Stimulated activated CD8-positive, alpha-beta memory T cell treated with anti-CD3 and anti-CD28 coated beads, Interleukin-15, amount 100 ng/mL, for 24 hours (primary cell): ENCODE measurements at regions not wholly inside any gene's neighbourhood (a gene's known extent, or its start where the extent isn't known, plus 50 kb on each side); places are given as distances from the start of the nearest gene placed in this dataset.
"Not testable (repeated sequence)": the region's sequence is repeated elsewhere in the genome, so short reads cannot be mapped to it uniquely, and the experiment has no call there.

Experiments
- DNase-seq: peaks from one replicate; pipeline ENCODE4 v3.0.0-alpha.2; 2020; ENCODE audit warnings: low read depth

DNA sequence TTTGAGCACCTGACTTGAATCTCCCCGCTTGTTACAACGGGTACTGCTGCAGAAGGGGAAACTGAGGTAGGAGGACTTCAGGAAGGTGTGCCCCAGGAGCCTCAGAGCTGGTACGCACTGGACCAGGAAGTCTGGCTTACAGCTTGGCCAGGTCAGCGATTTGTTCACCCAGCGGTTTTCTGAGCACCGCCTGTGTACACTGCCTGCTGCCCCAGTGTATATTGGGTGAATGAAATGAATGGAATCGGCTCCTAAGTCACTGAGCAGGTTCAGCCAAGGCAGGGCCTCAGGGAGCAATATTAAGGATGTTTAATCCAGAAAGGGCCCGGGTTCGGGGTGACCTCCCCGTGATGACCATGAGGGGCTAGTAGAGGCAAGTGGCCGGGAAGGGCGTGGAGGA lies 164.0 kb upstream of the CIBAR2 start:
- no peak for DNase-seq

DNA sequence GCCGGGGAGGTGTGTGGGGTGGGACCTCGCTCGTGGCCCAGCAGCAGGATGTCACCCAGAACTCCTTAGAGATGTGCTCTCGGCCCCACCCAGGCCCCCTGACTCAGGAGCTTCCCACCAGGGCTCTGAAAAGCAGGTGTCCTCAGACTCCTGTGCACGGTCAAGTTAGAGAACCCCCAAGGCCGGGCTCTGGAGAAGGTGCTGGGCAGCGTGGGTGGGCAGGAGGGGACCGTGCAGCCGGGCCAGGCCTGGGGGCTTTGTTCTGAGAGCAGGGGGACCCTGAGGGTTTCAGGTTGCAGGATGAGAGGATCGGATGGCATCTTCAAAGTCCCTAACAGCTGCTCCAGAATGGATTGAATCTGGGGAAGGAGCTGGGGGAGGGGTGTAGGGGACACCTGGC lies 164.4 kb upstream of the CIBAR2 start:
- DNase-seq = no peak

DNA sequence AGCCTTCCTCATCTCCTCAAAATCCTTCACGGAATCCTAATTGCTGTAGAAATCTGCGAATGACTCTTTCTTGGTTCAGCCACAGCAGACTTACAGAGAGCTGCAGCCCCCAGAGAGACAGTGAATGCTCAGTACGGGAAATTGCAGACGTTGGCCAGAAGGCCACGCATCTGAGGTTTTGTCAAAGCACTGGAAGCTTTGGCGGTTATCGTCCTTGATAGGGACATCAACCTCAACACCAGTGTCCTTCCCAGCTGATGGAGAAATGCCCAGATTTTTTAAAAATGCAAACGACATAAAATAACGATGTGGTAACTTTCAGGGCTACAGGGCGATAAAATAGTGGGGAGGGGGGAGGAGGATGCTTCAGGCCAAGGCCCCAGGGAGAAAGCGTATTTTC lies 166.6 kb upstream of the CIBAR2 start:
- no peak for DNase-seq

DNA sequence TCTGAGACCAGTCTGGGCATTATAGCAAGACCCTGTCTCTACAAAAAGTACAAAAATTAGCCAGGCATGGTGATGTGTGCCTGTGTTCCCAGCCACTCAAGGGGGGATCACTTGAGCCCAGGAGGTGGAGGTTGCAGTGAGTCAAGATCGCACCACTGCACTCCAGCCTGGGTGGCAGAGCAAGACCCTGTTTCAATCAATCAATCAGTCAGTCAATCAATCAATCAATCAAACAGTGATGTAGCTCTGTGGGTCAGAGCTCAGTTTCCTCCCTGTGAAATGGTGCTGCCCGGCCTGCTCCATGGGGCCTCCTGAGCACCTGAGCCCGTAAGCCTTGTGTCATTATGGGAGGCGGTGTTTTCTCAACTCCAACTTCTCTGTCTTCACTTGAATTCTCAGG lies 167.1 kb upstream of the CIBAR2 start:
- no peak for DNase-seq

DNA sequence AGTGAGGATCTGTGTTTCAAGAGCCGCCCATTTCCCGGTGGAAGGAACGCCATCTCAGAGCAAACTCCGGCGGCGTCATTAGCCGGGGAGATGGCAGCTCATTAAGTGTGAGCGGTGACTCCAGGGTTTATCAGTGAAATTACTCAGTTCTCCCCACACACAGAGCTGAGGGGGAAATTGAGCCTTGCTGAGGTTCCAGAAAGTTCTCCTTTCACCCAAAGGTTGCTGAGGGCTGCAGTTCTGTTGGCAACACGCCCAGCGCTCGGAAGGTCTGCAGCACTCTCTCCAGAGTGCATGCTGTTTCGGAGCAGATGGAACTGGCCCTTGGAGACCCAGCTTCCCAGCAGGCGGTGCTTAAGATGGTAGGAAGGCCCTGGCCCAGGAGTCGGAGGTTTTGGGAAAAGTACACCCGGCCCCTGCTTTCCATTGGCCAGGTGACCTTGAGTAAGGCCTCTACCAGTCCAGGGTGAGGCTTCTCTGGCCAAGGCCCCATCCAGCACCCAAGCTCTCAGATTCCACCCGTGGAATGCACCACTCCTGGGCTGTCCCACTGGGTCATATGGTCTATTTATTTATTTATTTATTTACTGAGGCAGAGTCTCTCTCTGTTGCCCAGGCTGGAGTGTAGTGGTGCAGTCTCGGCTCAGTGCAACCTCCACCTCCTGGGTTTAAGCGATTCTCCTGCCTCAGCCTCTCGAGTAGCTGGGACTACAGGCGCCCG lies 167.7 kb upstream of the CIBAR2 start:
- no peak for DNase-seq

DNA sequence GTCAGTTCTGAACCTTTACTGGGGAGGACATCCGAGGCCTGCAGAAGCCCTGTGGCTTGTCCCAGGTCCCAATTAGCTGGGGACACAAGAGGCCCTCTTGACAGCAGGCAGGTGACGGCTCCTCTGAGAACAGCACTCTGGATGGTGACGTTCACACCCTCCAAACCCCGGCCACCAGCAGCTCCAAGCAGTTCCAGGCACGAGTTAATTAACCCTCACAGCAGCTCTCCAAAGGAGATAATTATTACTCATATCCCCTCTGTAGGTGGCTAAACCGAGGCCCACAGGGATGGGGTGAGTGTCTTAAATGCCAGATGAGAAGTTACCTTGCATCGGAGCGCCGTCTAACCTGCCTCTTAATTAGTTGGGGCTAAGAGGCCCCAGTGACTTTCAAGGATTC lies 168.9 kb upstream of the CIBAR2 start:
- DNase-seq = no peak

DNA sequence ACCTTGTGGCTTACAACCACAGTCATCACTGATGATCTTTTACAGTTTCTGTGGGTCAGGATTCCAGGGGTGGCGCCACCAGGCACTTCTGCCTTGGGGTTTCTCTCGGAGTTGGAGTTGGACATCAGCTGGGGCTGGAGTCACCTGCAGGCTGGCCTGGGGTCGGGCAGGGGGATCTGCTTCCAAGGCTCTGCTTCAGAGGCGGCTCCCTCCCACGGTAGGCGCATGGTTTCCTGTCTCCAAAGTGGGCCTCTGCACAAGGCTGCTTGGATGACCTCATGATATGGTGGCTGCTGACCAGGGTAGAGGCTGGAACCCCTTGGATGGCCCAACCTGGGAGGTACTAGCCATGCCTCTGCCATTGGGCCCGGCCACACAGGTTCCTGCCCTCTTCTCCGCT lies 170.6 kb upstream of the CIBAR2 start:
- DNase-seq = no peak

DNA sequence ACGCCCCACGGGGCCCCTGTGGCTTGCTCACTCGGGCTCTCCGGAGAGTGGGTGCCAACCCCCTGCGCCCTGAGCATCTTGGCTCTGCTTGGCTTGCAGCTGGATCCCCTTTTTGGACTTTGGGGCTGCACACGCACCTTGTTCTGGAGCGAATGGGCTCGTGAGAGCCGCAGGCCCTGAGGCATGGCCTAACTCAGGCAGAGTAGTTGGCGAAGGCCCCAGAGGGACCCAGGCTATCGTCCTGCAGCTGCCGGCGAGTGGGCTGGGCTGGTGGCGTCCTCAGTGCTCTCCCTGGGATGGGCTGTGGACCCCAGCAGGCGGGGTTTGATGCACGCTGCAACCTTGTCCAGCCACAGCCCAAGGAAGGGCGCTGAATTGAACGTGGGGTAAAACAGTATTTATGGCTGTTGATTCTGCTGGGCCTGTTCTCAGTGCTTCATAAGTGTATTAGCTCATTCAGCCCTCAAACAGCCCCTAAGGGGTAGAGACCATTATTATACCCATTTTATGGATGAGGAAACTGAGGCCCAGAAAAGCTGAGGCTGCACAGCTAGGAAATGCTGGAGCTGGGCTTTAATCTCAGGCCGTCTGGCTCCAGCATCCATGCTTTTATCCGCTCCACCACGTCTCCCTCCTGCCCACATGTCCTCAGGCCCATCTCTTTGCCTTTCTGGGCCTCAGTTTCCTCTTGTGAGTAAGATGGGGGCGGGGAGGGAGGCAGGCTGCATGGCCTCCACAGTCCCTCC lies 171.2 kb upstream of the CIBAR2 start:
- DNase-seq = no peak

DNA sequence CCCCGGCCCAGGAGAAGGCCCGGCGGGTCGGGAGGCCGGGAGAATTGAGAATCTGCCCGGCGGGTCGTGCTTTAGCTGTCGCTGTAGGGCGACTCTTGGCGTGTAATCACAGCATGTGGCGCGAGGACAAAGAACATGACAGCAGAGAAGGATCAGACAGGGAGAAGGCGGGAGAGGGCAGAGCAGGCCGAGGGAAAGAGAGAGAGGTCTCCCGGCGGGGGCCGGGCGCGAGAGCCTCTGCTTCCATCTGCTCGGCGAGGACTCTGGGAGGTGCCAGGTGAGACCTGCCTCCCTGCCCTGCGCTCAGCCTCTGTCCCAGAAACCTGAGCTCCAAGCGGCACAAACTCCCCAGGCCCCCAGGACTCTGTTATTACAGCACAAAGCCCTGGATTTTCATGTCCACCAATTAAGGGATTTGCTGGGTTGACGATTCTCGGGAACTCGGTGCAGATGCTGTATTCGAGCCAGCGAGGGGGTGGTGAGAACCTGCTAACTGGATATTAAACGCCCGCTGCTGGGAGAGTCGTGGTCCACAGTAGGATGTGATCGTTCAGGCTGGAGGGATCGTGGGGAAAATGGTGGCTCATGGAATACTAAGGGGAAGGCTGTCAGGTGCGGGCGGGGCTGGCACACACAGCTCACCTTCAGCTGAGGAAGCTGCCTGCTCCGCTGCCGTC lies 172.0 kb upstream of the CIBAR2 start:
- no peak for DNase-seq

DNA sequence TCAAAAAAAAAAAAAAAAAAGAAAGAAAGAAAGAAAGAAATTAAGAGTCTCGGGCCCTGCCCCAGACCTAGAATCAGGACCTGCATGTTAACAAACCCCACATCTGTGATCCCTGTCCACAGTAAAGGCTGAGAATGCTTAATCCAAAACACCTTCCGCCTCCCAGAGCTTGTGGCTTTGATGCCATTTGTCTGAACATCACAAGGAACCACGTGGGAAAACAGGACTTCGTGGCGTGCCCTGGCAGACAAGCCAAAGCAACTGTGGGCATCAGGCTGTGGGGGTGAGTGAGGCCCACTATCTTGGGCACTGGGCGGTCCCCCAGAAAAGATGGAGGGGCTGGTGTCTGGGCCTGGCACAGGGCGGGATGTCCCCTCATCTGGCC lies 173.4 kb upstream of the CIBAR2 start:
- DNase-seq = no peak

DNA sequence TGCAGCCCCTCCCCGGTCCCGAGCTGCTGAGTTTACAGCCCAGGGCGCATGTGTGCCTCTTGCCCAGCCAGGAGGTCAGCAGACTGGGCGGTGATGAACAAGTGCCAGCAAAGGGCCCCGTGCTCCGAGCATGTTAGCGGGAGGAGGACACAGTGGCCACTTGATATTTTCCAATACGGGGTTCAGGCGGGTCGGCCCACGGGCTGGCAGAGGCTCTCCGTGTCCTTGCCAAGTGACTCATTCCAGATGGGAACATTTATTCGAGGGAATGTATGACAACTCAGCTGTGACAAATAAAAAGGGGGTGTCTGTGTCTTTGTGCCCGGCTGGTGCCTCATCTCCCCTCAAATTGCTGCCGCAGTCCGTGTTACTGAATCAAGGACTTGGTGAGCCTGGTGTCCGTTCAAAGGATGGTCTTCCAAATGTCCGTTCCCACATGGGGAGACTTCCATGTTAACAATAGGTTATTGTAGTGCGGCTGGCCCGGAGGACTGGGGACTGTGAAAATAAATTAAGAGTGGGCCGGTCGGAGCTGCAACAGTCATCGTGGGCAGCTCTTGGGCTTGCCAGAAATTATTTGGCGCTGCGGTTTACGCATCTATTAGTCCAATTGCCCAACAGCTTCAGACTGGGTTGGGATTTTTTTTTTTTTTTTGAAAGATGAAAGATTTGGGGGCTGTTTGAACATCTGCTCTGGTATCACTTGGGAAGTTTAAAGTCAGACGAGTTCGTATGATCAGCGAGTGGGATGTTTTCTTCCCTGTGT lies 174.0 kb upstream of the CIBAR2 start:
- DNase-seq = no peak

DNA sequence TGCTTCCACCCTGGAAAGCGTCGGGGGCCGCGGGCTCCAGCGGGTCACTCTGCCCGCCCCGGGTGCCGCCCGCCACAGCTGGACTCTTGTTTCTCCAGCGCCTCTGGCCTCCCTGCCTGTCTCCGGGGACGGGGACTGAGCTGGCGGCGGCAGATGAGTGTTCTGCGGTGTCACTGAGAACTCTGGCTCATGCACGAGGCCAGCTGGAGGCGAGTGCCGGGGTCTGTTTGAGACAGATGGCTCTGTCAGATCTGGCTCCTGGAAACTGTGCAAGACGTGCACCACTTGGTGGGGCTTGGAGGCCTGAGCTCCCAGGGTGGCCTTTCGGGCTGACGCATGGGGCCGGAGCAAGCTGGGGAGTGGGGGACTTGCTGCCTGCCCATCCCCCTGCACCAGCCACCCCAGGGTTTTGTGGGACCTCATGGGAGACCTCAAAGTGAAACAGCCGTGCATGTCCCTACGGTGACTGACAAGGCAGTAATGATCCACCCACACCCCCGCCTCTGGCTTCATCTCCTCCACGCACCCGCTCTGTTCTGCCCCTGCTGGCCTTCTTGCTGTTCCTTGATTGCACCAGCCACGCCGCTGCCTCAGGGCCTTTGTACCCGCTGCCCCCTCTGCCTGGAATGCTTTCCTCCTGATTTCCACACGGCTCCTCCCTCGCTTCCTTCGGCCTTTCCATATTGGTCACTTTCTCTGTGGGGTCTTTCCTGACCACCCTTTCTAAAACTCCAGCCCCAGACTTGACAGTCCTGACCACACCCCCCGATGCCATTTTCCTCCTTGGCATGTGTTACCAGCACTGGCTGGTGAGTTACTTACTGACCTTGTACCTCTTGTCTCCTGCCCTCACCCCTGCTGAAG lies 174.9 kb upstream of the CIBAR2 start:
- DNase-seq = no peak

DNA sequence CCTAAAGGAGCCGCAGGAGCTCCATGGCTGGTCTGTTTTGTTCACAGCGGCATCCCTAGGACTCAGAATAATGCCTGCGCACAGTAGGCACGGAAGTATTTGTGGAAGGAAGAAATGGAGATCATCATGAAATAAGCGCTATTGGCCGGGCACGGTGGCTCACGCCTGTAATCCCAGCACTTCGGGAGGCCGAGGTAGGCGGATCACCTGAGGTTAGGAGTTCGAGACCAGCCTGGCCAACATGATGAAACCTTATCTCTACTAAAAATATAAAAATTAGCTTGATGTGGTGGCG lies 175.5 kb upstream of the CIBAR2 start:
- not testable (repeated sequence) for DNase-seq

DNA sequence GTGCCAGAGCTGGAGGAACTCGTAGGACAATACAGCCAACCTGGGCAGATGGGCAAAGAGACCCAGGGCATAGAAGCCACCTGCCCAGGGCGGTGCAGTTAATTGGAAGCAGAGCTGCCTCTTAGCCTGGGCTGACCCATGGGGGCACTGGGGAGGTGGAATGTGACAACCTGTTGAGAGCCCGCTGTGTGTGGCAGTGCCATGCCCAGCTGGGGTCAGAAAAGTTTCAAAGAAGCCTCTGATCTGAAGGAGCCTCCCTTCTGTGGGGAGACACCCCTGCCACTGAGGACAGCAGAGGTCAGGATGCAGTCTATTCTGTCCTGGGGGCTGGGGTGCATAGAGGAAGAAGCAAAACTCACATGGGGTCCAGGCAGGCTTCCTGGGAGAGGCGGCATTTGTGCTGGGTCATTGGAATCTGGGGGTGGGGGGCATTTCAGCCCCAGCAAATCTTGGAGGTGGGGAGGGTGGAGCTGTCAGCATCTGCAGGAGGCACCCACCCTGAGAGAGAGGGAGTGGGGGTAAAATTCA lies 176.1 kb upstream of the CIBAR2 start:
- DNase-seq = no peak

DNA sequence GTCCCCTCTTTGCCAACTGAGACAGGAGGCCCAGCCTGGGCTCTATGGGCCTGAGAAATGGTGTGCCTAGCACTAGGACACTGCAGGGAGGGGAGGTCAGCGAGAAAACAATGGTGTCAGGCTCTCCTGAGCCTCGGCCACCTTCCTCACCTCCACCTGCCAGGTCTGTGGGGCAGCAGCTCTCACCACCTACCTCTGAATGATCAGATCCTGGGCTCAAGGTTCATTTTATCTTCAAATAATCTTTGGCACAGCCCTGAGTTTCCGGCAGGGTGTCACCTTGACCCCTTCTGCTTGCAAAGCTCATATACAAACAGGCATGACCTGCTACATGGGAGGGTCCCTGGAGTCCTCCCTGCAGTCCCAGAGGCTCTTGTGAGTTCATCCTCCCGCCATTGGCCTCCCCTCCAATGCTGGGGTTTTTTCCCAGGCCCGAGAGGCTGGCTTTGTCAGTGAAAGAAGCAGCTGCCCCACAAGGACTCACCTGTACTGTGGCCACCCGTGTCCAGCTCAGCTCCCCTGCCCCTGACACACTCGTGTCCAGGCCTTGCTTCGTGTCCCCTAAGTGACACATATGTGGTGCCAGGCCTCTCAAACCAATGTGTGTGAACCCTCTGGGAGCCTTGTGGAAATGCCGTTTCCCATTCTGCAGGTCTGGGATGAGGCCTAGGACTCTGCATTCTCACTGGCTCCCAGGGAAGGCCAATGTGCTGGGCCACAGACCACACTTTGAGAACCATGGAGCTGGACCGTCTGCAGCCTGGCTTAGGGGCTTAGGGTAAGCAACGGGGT lies 176.8 kb upstream of the CIBAR2 start:
- DNase-seq = no peak

DNA sequence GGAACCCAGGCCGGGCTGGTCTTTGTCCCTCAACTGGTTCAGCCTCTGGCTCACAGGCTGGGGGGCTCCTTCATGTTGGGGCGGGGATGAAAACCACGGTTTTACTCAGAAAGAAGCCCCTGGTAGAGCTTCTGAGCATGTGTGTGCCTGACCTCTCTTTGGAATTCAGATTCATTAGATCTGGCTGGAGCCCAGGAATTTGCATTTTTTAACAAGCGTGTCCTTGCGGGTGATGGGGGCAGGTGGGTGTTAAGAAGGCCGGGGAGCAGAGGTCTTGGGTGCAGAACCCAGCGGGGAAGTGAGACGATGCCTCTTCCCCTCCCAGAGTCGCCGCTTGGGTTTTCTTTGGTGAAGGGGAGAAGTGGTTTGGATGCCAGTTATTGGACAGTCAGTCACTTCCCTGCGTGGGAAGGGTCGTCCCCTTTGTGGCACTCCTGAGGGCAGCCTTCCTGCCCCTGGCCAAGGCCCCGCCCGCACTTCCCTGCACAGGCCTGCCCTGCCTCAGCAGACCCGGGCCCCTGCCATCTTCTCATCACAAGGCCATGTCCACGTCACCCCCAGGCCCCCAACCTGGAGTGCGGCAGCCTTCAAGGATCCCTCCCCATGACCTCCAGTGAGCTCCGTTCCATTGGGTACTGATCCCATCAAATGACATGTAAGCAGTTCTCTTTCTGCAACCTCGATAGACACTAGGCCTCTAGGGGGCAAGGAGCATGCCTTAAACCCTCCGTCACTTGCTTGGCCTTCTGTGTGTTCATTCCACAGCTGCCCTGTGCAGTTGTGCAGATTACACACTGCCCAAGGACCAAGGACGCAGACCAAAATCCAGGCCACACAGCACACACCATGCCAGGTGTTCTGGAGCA lies 177.7 kb upstream of the CIBAR2 start:
- DNase-seq = no peak

DNA sequence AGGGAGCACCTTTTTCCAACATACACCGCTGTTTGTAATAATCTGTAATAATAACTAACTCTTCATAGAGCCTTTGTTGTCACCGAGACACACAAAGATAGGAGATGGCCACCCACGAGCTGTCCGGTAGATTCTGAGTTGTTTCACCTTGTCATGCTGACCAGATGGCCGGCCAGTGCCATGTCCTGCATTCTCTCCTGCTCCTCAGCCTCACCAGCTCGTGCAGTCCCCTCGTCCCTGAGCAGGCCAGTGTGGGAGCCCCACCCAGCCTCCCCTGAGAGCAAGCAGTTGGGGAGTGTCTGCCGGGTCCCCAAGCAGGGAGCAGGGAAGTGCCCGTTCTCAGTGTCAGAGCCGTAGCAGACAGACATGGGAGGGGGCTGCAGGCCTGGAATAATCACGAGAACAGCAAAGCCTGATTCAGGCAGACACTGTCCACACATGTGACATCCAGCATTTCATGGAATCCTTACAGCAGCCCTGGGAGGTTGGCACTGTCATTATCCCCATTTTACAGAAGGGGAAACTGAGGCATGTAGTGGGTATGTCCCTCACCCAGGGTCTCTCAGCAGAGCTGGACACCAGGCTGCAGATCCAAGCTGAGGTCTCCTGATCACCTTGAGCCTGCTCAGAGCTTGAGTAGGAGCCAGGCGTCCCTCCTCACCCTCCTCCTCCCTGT lies 178.5 kb upstream of the CIBAR2 start:
- no peak for DNase-seq

DNA sequence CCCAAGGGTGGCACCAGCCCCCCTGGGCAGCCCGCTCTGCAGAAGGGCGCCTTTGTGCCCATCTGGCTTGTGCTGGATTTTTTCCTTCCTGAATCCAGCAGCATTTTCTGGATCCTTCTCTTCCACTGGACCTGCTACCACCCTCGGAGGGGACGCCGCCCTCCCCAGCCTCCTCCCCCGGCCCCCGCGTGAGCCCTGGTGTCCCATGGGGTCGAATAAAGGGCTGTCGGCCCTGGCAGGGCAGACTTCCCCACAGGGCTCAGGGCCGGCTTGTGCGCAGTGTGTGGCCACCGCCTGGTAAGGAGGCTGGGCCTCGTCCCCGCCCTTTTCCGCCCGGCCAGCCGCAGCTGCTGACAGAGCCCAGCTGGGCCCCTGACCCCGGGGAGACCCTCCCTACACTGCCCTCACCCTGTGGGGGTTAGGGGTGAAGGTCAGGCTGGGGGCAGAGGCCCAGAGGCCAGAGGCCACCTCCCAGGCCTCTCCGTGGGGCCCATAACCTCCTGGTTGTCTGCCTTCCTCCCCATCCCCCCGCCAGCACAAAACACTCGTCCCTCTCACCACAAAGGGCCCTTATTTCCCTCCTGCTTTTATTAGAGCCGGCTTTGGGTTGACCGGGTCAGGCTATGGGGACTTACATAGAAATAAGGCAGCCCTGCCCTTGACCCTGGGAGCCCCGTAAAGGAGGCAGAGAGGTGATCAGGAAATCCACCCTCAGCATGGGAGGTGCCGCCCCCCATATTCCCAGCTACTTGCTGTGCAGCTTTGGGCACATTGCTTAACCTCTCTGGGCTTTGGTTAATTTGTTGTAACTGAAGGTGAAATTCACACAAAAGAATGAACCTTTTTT lies 179.3 kb upstream of the CIBAR2 start:
- no peak for DNase-seq
